ENCODE measurements at regions not wholly inside any gene's neighbourhood (a gene's known extent, or its start where the extent isn't known, plus 50 kb on each side); places are given as distances from the start of the nearest gene placed in this dataset.

DNA sequence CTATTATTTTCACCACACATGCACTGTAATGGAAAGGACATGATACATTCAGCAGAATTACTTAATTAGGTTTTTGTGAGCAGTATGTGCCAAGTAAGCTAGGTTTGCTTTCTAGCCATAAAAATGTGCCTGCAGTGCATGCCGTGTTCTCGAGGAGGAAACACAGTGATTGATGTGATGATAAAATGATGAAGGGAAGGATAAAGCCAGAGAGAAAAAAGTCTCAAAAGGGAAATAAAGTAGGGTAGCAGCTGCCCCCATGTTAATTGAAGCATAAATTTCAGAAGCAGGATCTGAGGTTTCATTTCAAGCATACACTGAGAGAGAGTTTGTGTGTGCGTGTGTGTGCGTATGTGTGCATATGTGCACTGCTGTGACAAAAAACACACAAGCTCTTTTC, 714.2 kb upstream of the C9orf72 start:
- FAIRE-seq (no peak), DNase-seq (ENCODE audit: insufficient read length, low spot score) (no peak)

DNA sequence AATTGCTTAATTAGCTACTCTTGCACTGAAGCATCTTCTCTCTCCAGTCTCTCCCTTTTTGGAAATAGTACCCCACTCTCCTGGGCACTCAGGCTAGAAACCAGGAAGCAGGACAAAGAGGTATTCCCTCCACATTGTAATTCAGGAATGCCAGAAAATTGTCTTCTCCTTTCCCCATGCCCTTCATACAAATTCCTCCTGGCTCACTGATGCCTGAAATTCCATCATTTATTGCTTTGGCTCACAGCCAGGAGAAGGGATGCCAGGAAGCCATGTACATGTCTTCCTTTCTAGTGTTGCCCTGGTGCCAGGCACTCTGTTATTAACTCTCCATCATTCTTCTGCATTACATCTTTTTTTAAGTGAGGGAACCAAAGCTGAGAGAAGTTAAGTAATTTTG, 716.5 kb upstream of the C9orf72 start:
- DNase-seq (ENCODE audit: insufficient read length, low spot score) (no peak), FAIRE-seq (no peak)

DNA sequence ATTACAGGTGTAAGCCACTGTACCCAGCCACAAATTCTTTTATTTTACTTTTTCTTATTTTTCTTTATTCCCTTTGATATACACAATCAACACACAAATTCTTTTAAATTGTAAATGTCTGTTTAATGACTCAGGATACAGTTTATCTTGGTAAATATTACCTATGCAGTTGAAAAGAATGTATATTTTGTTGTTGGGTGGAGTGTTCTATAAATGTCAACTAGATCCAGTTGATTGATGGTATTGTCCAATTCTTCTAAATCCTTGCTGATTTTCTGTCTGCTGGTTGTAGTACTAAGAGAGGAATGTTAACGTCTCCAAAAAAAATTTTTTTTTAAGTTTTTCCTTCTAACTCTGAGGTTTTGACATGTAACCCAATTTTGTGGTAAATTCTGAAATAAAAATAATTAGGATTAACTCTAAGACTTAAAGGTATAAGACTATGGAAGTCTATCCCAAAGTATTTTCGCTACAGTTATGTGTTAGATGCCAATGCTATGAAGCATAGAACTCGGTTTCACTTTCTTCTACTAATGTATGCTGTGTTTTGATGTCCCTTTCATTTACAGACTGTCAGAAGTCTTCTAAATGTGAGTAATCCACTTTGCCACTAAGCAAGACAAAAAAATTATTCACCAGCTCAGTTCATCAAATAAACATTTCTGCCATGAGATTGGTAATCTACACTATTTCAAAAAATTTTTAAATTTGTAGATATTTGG, 720.2 kb upstream of the C9orf72 start:
- DNase-seq (ENCODE audit: insufficient read length, low spot score) (no peak), FAIRE-seq (no peak)

DNA sequence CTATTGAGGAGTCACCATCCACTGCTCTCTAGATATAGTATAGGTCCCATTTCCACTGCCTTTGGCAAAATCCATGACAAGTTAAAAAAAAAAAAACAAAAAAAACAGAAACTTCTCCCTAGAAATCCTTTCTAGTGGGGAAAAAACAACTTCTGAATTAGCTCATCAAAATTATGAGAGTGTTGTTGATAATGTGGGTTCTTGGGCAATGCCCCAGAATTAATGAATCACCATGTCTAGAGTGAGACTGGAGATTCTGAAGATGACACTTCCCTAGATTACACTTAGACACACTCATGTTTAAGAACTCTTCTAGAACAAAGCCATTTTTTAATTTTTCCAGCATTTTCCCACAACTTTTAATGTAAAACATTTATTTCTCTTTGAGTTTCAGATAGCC, 728.0 kb upstream of the C9orf72 start:
- FAIRE-seq (no peak), DNase-seq (ENCODE audit: insufficient read length, low spot score) (no peak)

DNA sequence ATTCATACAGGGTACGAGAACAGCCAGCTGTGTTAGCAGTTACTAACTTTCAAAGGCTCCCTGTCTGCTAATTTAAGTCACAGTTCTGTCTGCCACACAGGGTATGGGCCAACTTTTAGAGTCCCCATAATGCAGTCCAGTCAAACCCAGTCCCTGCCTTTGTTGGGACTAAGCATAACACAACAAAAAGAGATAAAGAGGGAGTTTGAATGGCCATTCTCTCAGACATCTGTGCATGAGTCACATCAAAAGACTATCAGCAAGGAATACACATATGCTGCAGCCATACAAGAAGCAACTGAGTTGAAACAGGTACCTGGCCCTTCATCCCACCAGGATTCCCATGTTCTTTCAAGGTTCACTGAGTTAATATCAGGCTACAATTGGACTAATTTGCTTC, 744.5 kb upstream of the C9orf72 start:
- no peak for DNase-seq (ENCODE audit: insufficient read length, low spot score)
- no peak for FAIRE-seq

DNA sequence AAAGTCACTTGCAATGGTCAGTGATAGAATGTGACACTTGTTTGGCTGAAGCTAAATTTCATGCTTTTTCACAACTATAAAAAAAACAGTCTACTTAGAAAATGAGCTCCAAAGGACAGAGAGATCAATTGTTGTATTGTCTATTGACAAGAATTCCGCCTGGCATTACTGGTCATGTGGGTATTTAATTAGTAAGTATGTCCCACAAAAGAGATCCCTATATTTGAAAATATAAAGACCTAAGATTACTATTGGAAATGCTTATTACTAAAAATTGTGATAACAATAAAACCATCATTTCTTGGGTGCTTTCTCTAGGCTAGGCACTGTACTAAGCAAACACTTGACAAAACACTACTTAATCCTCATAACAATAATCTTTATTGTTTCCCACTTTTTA, 745.2 kb upstream of the C9orf72 start:
- DNase-seq (ENCODE audit: insufficient read length, low spot score) (no peak), FAIRE-seq (no peak)

DNA sequence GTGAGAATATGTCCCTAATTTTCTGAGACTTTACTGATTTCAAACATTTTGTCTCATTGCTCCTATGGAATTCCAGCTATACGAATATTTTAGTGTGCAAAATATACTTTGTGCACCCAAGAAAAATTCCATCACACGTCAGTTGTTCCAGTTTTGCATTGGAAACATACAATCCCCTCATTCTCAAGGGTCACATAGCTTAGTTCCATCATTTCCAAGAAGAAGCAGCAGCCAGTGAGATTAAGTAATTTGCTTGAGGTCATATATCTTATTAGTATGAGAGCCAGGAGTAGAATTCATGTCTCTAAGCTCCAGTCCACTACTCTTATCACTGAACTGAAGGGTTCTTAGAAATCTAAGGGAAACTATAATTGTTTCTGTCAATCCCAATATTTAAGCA, 746.7 kb upstream of the C9orf72 start:
- DNase-seq (ENCODE audit: insufficient read length, low spot score) = no peak
- no peak for FAIRE-seq

DNA sequence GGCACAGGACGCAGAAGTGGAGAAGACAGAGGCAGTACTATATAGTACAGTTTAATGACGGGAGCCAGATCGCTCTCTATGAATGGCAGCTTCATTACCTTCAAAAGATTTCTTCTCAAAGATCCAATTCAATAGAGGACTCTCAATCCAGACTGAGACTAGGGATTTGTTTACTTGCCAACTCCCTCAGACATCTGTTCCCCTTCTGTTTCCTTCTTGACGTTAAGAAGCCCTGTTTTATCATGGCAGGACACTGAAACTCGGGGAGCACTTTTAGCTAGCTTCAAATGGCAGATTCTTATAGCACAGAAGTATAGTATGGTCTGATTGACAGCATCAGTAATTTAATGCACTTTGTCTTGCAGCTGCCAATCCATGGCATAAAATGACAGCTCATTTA, 747.3 kb upstream of the C9orf72 start:
- DNase-seq (ENCODE audit: insufficient read length, low spot score) = no peak
- FAIRE-seq = no peak

DNA sequence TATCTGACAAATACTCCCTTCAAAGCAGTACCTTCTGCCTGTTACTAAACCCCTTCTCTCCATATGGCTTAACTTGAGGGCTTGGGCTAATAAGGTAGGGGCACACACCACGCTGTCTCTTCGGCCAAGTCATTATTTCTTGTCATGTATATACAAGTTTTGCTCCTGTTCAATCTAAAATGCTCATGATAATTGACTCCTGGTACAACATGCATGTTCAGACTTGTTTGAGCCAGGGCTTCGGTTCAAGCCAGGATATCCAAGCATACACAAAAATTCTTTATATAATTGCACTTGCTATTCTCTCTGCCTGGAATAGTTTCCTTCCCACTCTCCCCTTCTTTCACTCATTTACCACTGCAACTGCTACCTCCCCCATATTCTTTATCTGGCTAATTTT, 756.0 kb upstream of the C9orf72 start:
- DNase-seq (ENCODE audit: insufficient read length, low spot score) (no peak), FAIRE-seq (no peak)

DNA sequence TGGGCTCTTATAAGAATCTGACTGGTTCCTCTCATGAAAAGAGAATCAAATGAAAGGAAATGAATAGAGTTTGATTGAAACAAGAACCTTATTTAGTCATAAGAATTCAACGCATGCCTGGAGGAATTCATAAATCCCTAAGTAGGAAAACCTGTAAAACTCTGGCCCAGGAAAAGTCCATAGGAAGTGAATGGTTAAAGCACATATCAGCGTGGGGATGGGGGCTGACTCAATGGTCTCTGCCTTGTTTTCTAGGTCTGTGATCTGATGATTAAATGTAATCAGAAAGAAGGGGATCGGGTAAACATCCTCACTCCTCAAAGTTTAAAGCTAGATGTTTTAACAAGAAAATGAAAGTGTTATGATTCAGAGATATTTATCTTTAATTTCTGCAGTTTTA, 759.4 kb upstream of the C9orf72 start:
- FAIRE-seq (no peak), DNase-seq (ENCODE audit: insufficient read length, low spot score) (no peak)

DNA sequence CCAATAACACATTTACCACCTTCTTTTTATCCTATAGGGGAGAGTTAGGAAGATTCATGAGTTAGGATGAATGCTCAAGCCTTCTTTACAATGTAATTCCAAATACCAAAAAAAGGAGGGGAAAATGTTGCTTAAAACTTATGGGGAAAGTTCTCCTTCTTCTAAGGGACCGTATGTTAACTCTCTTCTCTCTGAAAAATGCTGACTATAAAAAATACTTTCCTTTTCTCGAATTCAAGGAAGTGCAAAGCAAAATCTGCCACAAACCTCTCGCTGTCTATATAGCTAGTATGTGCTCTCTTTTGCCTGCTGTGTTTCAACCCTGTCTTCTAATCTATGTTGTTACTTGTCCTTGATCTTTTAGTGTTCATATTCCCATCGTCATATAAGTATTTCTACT, 768.6 kb upstream of the C9orf72 start:
- FAIRE-seq = no peak
- DNase-seq (ENCODE audit: insufficient read length, low spot score) = no peak

DNA sequence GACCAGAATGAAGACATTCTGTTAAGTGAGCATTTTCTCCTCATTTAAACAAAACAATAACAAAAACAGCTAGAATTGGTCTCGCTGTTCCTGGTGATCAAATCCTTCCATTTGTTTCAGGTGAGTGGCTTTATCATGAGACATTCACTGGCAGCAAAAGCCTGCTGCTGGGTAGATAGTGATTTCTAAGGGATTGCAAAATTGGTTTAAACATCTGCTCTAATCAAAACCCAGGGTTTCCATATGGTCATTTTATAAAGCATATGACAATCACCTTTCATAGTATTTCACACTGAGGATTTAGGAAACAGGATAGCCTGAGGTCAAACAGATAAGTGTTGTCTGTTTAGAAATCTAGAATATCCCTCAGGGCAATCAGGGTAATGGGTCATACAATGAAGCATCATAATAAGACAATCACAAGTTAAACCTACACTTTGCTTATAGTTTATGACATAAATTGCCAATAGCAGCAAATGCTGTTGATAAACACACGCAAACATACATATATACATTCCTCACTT, 769.6 kb upstream of the C9orf72 start:
- FAIRE-seq (no peak), DNase-seq (ENCODE audit: insufficient read length, low spot score) (no peak)

DNA sequence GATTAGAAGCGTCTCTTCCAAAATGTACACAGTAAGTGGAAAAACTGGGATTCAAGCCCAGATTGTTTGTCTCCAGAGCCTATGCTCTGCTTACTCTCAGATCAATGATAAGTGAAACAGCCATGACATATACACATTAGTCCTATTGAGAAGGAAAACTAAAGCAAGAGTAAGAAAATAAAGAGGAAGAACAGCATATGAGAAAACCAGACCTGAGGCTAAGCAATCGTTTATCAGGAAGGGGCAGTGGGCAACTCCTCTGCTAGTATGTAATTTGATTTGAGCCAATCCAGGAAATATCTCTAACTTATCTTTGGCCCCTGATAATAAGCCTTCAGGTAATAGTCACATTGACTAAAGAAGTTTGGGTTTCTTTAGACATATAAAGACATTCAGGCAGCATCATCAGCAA, 789.9 kb upstream of the C9orf72 start:
- DNase-seq (ENCODE audit: insufficient read length, low spot score) (no peak), FAIRE-seq (no peak)

DNA sequence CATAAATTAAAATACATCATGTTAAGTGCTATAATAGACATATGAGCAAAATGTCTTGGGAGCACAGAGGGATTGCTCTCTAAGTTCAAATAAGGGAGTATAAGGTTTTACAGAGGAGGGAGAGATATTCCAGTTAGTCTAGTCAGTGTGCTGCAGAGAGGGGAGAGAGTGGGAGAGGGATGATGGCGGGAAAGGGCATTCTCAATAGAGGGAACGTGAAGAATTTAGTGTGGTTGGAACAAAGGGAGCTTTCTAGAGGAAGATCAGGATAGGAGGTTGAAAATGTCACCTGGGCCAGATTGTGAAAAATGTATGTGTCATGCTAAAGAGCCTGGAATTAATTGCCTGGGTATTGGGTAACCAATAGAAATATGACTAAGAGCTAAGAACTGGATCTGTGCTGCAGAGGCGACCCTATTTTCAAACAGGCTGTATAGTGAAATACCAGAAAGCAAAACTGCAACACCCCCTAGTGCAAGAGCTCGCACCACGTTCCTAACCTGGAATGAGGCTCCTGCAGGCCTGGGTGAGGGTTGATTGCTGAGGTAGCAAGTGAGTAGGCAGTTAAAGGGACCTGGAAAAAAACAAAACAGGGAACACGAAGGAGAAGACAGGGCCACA, 791.8 kb upstream of the C9orf72 start:
- DNase-seq (ENCODE audit: insufficient read length, low spot score) (no peak), FAIRE-seq (no peak)

DNA sequence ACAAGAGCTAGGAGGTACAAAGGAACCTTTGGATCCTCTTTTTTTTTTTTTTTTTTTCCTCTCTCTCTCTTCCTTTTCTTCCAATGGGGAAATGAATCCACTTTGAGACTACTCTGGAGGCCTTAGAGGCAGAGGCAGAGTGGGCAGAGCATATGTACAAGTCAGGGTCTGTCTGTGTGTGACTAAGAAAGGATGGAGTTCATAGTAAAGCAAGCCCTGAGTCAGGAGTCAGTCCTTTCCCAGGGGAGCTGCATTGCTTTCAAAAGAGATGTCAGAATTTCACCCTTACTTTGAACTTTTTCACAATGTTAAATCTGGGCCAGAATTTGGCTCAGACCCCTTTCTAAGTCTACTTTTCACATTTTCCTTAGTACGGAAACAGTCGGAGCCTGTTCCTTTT, 792.4 kb upstream of the C9orf72 start:
- FAIRE-seq = no peak
- DNase-seq (ENCODE audit: insufficient read length, low spot score) = no peak

DNA sequence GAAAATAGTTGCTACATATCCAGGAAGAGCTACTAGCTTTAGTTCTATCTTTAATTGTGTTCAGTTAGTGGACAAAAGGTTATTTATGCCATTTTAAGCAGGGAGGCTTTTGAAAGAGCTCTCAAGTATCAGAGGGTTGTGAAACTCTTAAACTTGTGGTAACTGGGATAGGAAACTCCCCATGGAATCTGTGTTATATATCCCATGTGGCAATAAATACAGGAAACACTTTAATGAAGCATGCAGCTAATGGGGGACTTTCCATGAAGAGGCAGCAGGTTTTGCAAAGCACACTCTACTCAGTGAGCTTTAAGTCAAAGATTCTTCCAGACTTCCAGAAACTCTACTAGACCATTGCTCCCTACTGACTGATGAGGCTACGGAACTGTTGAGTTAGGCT, 805.0 kb upstream of the C9orf72 start:
- no peak for DNase-seq (ENCODE audit: insufficient read length, low spot score)
- FAIRE-seq = no peak

DNA sequence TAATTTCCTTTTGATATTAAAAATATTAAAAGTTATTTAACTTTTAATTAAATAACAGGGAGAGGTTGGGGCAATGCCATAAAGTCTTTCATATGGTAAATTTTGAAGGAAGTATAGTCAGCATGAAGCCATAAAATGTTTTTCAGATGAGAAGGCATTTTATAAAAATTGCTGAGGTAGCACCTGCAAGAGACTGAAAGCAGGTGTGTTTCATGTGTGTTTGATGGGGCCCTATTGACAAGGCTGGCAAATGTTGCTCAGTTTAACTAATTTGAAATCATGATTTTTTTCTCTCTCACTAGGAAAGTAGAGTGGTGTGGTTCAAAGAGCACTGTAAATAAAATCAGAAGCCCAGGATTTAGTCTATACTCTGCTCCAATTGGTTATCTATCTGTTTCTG, 805.8 kb upstream of the C9orf72 start:
- FAIRE-seq (no peak), DNase-seq (ENCODE audit: insufficient read length, low spot score) (no peak)

DNA sequence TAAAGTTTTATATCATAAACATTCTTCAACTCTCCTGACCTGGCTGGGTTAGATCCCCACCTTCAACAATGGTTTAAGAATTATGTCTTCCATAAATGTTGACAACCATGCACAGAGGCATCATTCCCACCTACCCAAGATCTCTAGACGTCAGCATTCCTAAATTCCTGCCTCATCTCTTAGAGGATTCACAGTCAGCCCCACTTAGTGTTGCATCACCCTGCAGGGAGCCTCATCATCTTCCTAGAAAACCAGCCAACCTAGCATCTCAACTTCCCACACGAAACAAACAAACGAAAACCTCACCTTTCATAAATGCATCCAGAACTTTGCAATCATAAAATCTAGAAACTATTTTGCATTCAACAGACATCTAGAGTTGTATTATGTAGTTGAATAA, 816.1 kb upstream of the C9orf72 start:
- DNase-seq (ENCODE audit: insufficient read length, low spot score) (no peak), FAIRE-seq (no peak)

DNA sequence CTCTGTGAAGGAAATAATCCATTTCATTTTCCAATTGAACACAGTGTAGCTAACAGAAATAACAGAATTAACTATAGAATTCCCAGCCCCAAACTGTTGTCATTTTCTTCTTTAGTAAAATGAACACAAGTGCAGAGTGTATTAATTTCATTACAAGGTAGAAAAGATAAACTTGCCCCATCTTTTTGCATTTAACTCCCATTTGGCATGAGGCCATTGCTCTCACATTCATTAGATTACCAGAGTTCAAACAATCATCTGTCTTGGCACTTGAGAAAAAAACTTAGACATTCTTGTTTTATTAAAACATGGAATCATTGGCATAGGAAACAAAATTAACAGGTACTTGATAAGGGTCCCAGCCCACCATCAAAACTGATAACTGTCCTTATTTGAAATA, 821.5 kb upstream of the C9orf72 start:
- DNase-seq (ENCODE audit: insufficient read length, low spot score) (no peak), FAIRE-seq (no peak)

DNA sequence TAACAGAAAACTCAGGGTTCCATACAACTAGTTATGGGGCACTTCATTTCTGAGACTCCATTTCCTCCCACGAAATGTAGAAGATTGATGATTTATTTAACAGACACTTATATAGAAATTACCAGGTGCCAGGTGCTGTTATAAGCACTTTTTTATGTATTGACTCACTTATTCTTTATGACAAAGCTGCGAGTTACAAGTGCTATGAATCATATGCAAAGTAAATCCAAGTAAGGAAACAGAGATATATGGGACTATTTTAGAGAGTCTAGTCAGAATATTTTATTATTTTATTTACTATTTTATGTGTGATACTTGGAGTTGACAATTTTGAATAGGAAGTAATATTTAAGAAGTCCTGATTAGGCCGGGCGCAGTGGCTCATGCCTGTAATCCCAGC, 822.8 kb upstream of the C9orf72 start:
- no peak for DNase-seq (ENCODE audit: insufficient read length, low spot score)
- FAIRE-seq = no peak

DNA sequence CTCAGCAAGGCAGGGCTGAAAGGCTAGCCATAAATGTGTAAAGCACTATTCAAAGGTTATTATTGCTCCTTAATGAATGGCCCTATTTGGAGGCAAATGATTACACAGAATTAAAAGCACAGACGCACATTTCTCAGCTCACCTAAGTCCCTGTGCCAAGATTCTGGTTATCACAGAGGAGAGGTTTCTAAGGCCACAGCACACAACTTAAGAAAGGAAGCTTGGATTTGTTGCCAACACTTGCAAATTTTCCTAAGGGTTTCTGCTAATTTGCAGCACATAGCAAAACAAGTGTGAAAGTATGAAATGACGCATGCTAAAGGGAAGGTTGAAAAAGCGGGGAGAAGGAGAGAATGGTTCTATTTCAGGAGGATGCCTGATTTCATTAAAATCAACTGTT, 834.1 kb upstream of the C9orf72 start:
- DNase-seq (ENCODE audit: insufficient read length, low spot score) (no peak), FAIRE-seq (no peak)

DNA sequence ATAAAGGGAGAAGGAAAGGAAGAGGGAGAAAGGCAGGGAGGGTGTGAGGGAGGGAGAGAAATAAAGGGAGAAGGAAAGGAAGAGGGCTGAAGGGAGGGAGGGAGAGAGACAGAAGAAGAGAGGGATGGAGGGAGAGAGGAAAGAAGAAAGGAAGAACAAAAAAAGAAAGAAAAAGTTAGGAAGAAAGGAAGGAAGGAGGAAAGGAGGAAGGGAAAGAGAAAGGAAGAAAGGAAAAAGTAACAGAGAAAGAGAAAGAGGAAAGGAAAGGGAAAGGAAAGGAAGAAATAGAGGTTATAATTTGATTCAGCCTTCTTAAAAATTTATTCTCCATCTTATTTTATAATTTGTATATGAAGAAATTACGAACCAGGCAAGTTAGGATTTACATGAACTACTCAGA, 836.6 kb upstream of the C9orf72 start:
- DNase-seq (ENCODE audit: insufficient read length, low spot score) (no peak), FAIRE-seq (no peak)

DNA sequence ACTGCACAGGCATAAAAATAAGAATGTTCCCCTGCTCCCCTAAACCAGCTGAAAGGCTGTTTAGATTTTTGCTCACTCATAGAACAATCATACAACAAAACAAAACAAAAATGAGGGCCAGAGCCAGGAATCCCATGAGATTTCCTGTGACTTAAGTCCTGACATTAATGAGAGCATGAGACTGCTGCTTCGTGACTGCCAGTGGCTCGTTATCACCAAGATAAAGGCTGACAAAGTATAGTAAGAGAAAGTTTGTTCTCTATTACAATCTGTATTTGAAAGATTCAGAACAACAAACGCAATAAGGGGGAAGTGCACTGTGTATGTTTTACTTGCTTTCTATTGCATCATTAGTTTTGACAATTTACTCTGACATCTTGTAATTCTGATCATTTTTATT, 837.1 kb upstream of the C9orf72 start:
- DNase-seq (ENCODE audit: insufficient read length, low spot score) = no peak
- FAIRE-seq = no peak
